IPS-18a (cell line): ENCODE measurements at regions not wholly inside any gene's neighbourhood (a gene's known extent, or its start where the extent isn't known, plus 50 kb on each side); places are given as distances from the start of the nearest gene placed in this dataset.
"Not testable (repeated sequence)": the region's sequence is repeated elsewhere in the genome, so short reads cannot be mapped to it uniquely, and the experiment has no call there.

Experiments
- H3K27ac ChIP-seq: one replicate; pipeline ENCODE4 v1.5.1; 2013; ENCODE audit warnings: low read length
- H3K27me3 ChIP-seq: one replicate; pipeline ENCODE4 v1.6.1; 2013; ENCODE audit warnings: mild to moderate bottlenecking, low read length; ENCODE audit not compliant: control insufficient read depth, insufficient read depth
- H3K36me3 ChIP-seq: one replicate; pipeline ENCODE4 v1.6.1; 2013; ENCODE audit warnings: low read depth, low read length; ENCODE audit not compliant: control insufficient read depth
- H3K4me1 ChIP-seq: one replicate; pipeline ENCODE4 v1.6.1; 2013; ENCODE audit warnings: low read depth, low read length; ENCODE audit not compliant: control insufficient read depth
- H3K4me3 ChIP-seq: one replicate; pipeline ENCODE4 v1.5.1; 2013; ENCODE audit warnings: low read length
- H3K9ac ChIP-seq: one replicate; pipeline ENCODE4 v1.6.1; 2013; ENCODE audit warnings: mild to moderate bottlenecking, low read length, moderate library complexity
- H3K9me3 ChIP-seq: one replicate; pipeline ENCODE4 v1.6.1; 2013; ENCODE audit warnings: low read depth, low read length; ENCODE audit not compliant: control insufficient read depth

DNA sequence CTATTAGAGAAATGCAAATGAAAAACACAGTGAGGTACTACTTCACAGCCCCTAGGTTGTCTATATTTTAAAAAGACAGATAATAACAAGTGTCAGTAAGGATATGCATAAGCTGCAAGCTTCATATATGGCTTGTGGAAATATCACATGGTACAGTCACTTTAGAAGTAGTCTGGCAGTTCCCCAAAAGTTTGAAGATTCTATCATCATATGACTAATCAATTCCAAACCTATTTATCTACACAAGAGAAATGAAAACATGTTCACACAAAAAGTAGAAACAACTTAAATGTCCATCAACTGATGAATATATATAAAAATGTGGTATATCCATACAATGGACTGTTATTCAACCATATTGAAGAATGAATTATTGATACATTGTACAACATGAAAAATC lies 185.8 kb upstream of the STK26 start:
- Histone ChIP-seq H3K36me3 (no peaks in the 10 kb centered on the region), H3K9me3 (no peaks in the 10 kb centered on the region), H3K27ac (no peak overlapping the region), H3K4me3 (no peak overlapping the region), H3K9ac (no peak overlapping the region), H3K27me3 (no peaks in the 10 kb centered on the region), H3K4me1 (no peaks in the 10 kb centered on the region)

DNA sequence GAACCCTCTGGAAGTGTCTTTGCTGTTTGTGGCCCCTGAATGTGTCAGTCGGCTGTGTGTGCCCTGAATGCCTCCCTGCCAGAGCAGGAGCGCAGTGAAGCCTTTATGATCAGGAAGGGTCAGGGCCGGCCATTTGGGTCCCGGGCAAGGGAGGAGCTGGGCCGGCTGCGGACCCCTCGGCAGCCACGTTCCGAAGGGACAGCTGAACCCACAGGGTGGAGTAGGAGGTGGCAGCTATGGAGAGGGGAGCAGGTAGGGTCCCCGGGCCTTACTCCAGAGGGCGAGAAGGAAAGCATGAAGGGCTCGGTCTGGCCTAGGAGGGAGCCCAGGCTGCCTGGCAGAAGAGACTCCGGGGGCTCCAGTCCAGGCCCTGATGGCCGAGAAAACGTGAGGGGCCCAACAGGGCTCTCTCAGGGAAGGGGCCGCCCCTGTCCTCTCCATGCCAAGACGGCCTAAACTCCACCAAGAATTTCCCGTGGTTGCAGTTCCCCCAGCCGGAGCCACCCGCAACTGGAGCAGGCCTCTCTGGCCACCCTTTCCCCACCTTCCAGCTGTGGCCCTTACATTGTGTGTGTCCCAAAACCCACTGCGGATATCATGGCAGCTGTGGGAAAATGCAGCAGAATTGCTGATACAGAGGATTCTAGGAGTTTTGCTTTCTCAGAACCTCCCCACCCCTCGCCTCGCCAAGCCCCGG lies 182.2 kb upstream of the STK26 start:
- no peaks in the 10 kb centered on the region for H3K9me3 ChIP-seq
- no peaks in the 10 kb centered on the region for H3K36me3 ChIP-seq
- no peaks in the 10 kb centered on the region for H3K4me1 ChIP-seq
- H3K9ac ChIP-seq, result no peak overlapping the region
- no peaks in the 10 kb centered on the region for H3K27me3 ChIP-seq
- no peak overlapping the region for H3K27ac ChIP-seq
- no peak overlapping the region for H3K4me3 ChIP-seq

DNA sequence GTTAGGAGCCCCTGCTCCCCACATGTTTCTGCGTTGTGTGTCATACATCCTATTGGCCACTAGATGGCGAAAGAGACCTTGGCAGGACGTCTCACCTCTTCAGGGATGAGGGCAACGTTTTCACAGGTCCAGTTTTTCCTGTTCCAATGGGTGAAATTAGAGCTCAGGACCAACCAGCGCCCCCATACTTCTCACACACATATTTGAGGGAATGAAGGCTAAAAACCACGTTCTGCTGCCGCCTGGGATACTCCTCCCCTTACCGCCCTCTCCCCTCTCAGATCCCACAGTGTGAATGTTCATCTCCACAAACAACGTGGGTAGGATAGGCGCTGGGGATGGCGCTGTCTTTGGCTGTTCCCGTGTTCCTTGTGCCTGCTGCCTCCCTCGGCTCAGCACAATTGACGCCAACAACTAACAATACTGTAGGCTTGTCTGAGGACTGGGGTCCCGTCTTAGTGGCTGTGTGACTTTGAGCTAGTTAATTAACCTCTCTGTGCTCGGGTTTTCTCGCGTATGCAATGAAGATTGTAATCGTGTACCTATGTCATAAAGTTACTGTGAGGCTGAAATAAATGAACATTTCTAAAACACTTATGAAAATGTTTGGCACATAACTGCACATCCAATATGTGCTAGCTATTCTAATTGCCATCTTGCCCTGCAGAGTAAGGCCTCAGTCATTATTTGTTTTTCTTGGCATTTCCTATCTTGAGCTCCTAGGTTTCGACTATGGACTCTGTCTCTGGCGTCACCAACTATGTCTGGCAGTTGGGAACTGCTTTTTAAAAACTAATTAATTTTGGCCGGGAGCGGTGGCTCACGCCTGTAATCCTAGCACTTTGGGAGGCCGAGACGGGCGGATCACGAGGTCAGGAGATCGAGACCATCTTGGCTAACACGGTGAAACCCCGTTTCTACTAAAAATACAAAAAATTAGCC lies 181.3 kb upstream of the STK26 start:
- Histone ChIP-seq H3K27ac (no peak overlapping the region), H3K4me3 (no peak overlapping the region), H3K9me3 (no peaks in the 10 kb centered on the region), H3K27me3 (no peaks in the 10 kb centered on the region), H3K4me1 (no peaks in the 10 kb centered on the region), H3K36me3 (no peaks in the 10 kb centered on the region), H3K9ac (no peak overlapping the region)

DNA sequence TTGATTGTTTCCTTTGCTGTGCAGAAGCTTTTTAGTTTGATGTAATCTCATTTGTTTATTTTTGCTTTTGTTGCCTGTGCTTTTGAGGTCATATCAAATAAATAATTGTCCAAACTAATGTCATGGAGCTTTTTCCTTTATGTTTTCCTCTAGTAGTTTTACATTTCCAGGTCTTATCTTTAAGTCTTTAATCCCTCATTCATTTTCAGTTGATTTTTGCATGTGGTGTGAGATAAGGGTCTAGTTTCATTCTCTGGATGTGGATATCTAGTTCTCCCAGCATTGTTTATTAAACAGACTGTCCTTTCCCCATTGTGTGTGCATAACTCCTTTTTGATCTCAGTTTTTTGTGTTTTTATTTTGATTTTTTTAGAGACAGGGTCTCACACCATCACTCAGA lies 179.1 kb upstream of the STK26 start:
- no peaks in the 10 kb centered on the region for H3K4me1 ChIP-seq
- no peaks in the 10 kb centered on the region for H3K36me3 ChIP-seq
- H3K9ac ChIP-seq, result no peak overlapping the region
- H3K27me3 ChIP-seq, result no peaks in the 10 kb centered on the region
- H3K9me3 ChIP-seq, result no peaks in the 10 kb centered on the region
- no peak overlapping the region for H3K4me3 ChIP-seq
- H3K27ac ChIP-seq, result no peak overlapping the region

DNA sequence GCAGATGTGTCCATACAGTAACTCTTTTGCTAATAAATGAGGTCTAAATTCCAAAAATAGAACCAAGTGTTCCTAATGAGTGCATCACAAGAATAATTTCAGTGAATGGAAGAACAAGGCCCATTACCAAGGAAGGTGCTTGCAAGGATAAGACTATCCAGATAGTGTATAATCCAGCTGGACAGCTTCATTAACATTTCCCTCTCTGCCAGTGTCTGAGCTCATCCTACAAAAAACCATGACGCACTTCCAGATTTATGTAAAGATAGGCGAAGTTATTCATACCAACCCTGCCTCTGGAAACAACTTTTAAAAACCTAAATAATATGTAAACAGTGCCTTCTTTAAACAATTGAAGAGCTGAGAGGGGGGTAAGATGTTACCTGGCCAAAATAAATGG lies 177.9 kb upstream of the STK26 start:
- H3K9ac ChIP-seq, result no peak overlapping the region
- H3K27me3 ChIP-seq, result no peaks in the 10 kb centered on the region

DNA sequence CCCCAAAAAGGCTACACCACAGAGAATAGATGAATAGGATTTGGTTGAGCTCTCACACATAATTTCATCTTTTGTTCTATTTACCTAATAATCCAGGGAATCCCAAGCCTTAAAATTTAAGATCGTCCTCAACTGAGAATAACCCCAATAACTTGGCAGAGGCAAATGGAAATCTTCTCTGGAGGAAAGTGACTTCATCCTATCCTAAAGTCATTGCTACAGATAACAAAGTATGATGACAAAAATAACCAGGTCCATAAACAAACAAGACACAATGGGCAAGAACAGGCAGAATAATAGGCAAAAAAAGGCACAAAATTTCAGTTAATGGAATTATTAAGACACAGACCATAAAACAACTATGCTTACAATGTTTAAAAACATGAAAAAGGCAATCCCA lies 177.3 kb upstream of the STK26 start:
- Histone ChIP-seq H3K4me1 (no peaks in the 10 kb centered on the region), H3K4me3 (no peak overlapping the region), H3K36me3 (no peaks in the 10 kb centered on the region), H3K9me3 (peaks cover 4% of the 10 kb centered on the region), H3K27me3 (no peaks in the 10 kb centered on the region), H3K9ac (no peak overlapping the region), H3K27ac (no peak overlapping the region)

More for the DNA sequence above, 177.9 kb upstream of the STK26 start:
- Histone ChIP-seq H3K9me3 (peaks cover 2% of the 10 kb centered on the region), H3K4me3 (no peak overlapping the region), H3K27ac (no peak overlapping the region), H3K4me1 (no peaks in the 10 kb centered on the region), H3K36me3 (no peaks in the 10 kb centered on the region)

DNA sequence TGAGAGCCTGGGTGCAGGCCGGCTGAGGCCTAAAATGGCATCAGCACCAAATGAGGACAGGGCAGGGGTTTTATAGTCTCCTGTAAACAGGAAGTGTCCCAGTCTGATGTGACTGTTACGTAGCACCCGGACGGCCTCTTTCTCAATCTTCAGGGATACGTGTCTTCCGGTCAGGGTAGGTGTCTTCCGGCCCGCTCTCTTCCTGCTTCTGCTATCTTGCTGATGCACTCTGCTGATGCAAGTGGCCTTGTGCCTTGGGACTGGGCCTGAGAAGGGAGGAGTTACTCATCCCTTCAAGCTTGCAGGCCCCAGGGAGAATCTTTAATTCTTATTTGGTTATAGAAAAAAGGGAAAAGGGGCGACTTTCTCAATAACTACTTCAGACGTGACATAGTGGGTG lies 172.1 kb upstream of the STK26 start:
- H3K36me3 ChIP-seq, H3K27me3 ChIP-seq, H3K9ac ChIP-seq, H3K4me1 ChIP-seq, H3K4me3 ChIP-seq, H3K9me3 ChIP-seq, H3K27ac ChIP-seq: not testable (repeated sequence)

DNA sequence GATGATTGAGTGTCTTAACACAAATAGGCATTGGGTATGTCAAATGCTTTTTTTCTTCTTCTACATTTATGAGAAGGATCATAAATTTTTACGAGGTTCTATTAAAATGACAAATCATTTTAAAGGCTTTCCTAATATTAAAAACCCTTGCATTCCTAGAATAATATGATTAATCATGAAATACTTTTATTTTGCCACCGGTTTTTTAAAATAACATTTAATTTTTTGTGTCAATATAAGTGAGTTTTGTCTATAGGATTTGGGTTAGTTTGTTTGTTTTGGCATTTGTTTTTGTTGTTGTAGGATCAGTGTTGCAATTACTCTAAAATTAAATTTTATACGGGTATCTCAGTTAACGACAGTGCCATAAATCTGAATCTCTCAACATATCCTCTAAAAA lies 169.7 kb upstream of the STK26 start:
- H3K9me3 ChIP-seq, result peaks cover 10% of the 10 kb centered on the region
- H3K4me1 ChIP-seq, result no peaks in the 10 kb centered on the region
- H3K36me3 ChIP-seq, result no peaks in the 10 kb centered on the region
- H3K9ac ChIP-seq, result no peak overlapping the region
- no peak overlapping the region for H3K4me3 ChIP-seq
- H3K27me3 ChIP-seq, result no peaks in the 10 kb centered on the region
- no peak overlapping the region for H3K27ac ChIP-seq

DNA sequence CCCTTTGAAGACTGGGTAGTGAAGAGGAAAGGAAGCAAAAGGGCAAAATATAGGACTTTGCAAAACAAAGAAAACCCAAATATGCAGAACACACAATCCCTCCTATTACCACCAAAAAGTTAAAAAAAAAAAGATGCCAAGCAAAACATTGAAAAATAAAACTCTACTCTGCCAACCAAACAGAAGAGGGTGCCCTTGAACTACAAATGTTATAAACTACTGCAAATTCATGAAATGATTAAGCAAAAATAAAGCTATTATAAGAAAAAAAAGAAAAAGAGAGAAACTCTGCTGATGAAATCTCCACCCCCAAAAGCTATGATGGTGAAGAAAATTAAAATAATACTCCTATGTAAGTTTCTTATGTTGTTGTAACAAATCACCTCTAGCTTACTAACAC lies 168.5 kb upstream of the STK26 start:
- peaks cover 10% of the 10 kb centered on the region for H3K9me3 ChIP-seq
- H3K27me3 ChIP-seq, result no peaks in the 10 kb centered on the region
- H3K4me1 ChIP-seq, result no peaks in the 10 kb centered on the region
- no peak overlapping the region for H3K27ac ChIP-seq
- H3K4me3 ChIP-seq, result no peak overlapping the region
- H3K36me3 ChIP-seq, result no peaks in the 10 kb centered on the region
- no peak overlapping the region for H3K9ac ChIP-seq

DNA sequence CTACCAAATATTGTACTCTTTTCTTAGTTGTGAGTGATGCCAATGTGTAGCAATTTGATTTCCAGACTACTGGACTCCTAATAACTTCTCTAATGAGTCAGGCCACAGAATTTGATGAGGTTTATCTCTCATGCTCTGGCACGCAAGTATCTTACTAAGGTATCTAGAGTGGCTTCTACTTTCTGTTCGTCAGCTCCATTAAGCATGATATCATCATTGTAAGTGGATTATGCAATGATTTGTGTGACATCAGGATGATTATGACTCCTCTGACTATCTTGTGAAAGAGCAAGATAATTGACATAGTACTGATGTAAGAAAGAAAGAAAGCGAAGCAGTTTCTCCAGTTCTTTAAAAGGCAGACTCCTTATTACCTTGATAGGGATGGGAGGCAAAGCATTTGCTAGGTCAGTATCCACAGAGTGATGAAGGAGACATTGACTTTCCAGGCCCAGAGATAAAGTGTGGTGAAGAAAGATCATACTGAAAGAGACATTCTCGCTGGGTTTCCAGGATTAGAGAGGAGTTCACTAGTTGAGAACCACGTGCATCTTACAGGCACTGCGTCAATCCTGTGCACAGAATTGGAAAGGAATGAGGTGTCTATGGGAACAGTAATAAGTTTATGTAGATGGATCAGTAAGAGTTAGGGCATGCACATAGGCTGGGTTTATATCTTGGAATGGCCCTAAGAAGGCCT lies 161.9 kb upstream of the STK26 start:
- H3K9me3 ChIP-seq, result no peaks in the 10 kb centered on the region
- no peaks in the 10 kb centered on the region for H3K4me1 ChIP-seq
- H3K27me3 ChIP-seq, result no peaks in the 10 kb centered on the region
- H3K4me3 ChIP-seq, result no peak overlapping the region
- H3K27ac ChIP-seq, result no peak overlapping the region
- H3K36me3 ChIP-seq, result no peaks in the 10 kb centered on the region
- H3K9ac ChIP-seq, result no peak overlapping the region

DNA sequence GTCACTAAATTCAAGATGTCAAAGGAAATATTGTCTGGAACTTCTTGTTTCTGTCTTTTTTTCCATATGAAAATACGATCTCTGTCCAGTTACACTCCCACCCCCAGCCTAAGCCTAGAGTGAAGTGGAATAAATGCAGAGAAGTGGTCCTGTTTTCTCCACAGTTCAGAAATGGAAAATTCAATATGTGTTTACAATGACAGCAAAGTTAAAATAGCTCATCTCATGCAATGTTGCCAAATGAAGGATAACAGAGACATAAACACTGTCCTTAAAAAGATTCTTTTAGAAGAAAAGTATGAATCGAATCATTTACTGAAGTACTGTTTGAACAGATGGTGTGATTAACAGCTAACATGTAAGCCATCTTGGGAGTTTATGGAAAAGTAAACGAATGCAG lies 160.8 kb upstream of the STK26 start:
- Histone ChIP-seq H3K9ac (no peak overlapping the region), H3K27me3 (no peaks in the 10 kb centered on the region)

More for the DNA sequence above, 160.8 kb upstream of the STK26 start:
- Histone ChIP-seq H3K36me3 (no peaks in the 10 kb centered on the region), H3K4me3 (no peak overlapping the region), H3K27ac (no peak overlapping the region), H3K9me3 (no peaks in the 10 kb centered on the region), H3K4me1 (no peaks in the 10 kb centered on the region)
